GM12875 (cell line): ENCODE measurements at regions not wholly inside any gene's neighbourhood (a gene's known extent, or its start where the extent isn't known, plus 50 kb on each side); places are given as distances from the start of the nearest gene placed in this dataset.

Experiments
- H3K4me3 ChIP-seq: one replicate; pipeline ENCODE4 v1.5.1; 2011; ENCODE audit warnings: low read depth, low read length, control low read depth
- TF ChIP-seq, protein P1 (sequence below): IDR thresholded peaks from 2 replicates; pipeline ENCODE4 v1.5.1; 2011; ENCODE audit warnings: low read depth, mild to moderate bottlenecking, control low read depth, inconsistent platforms, low read length, moderate library complexity, borderline replicate concordance; ENCODE audit not compliant: insufficient read depth

DNA sequence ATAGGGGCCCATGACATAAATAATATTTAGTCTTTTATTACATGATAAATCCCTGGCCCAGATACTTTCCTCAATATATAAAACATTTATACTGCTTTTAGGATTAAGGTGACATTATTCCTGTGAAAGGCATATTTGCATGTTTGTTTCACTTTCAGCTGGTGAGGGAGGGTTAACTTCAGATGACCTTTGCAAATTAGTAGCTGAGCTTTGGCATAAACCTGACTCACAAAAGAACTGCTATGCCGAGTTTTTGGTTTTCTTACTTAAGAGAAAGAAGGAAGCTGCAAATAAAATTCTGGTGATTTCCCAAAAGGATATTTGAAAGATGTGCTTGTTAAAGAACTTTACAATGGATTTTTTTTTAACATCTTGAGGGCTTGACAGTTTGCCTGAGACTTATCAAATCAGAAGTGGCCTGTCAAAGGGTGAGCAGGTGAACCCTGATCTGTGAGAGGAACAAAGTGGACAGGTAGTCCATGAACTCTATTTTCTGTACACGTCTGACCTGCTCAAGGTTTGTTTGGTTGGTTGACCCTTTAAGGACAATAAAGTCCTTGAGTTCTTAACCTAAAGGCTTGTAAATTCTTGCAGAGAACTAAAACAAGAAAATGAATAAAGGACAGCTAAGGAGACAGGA, 93.5 kb downstream of the FAM124B start:
- TF ChIP-seq, protein P1, sequence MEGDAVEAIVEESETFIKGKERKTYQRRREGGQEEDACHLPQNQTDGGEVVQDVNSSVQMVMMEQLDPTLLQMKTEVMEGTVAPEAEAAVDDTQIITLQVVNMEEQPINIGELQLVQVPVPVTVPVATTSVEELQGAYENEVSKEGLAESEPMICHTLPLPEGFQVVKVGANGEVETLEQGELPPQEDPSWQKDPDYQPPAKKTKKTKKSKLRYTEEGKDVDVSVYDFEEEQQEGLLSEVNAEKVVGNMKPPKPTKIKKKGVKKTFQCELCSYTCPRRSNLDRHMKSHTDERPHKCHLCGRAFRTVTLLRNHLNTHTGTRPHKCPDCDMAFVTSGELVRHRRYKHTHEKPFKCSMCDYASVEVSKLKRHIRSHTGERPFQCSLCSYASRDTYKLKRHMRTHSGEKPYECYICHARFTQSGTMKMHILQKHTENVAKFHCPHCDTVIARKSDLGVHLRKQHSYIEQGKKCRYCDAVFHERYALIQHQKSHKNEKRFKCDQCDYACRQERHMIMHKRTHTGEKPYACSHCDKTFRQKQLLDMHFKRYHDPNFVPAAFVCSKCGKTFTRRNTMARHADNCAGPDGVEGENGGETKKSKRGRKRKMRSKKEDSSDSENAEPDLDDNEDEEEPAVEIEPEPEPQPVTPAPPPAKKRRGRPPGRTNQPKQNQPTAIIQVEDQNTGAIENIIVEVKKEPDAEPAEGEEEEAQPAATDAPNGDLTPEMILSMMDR: no peak
- no peak overlapping the region for H3K4me3 ChIP-seq

DNA sequence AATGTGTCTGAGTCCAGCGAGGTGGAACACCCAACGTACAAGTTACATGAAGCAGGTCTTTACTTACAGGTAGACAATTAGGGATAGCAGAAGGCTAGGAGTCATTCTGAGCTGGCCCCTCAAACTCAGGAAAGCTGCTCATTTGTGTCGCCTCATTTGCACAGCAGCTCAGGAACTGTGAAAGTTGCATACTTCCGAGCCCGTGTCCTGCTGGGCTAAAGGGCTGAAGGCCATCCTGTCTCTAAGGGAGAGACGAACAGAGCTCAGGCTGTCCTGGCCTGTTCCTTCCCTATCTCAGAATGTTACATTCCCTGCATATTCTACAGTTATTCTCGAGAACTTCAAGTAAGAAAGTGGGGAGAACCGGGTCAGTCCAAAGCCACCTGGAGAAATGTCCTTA, 99.0 kb downstream of the FAM124B start:
- TF ChIP-seq, protein P1: no peak
- no peak overlapping the region for H3K4me3 ChIP-seq

DNA sequence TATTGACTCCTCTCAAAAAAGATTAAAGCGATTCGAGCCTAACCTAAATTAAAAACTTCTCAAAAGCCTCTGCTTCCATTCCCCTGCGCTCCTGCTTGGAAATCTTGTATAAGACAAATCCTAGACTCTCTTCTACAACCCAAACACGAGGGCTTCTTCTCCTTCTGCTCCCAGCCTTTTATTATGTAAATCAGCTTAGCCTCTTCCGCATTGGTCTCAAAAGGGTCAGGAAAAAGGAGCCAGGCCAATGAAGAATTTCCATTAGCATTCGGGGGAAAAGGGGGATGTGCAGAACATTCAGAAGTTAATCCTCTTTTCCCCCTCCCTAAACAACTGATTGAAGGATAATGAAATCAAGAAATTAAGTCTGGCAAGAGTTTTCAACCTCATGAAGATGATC, 107.9 kb downstream of the FAM124B start:
- TF ChIP-seq, protein P1: no peak
- H3K4me3 ChIP-seq: no peak overlapping the region

DNA sequence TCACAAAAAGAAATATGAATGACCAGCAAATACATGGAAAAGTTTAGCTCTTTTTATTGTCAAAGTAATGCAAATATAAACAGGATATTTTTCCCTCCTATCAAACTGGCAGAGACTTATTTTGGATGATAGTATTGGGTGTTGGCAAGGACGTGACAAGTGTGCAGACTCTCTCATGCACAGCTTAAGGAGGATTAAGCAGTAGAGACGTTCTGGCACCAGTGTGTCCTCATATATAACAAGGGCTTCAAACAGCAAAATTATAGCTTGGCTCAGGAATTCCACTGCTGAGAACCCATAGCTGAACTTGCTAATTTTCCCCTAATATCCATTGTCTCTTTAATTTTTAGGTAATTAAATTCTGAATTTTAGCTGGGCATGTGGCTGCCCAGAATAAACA, 114.4 kb downstream of the FAM124B start:
- TF ChIP-seq, protein P1: no peak
- no peak overlapping the region for H3K4me3 ChIP-seq

DNA sequence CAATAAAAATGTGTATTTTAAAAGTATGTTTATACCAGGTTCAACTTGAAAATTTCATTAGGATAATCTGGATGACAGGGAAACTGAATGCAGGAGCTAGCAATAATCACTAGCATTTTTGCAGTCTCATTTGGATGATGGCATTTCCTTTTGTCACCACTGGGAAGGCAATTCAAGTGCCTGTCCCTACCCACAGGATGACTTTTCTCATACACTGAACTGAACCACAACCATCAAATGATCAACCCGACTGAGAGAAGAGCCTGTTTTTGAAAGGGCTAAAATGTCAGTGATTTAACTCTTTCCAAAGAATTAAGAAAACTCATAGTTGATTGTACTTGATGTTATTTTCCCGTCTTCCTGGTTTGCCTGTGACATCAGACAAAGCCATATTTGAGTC, 115.0 kb downstream of the FAM124B start:
- TF ChIP-seq, protein P1: no peak
- no peak overlapping the region for H3K4me3 ChIP-seq

DNA sequence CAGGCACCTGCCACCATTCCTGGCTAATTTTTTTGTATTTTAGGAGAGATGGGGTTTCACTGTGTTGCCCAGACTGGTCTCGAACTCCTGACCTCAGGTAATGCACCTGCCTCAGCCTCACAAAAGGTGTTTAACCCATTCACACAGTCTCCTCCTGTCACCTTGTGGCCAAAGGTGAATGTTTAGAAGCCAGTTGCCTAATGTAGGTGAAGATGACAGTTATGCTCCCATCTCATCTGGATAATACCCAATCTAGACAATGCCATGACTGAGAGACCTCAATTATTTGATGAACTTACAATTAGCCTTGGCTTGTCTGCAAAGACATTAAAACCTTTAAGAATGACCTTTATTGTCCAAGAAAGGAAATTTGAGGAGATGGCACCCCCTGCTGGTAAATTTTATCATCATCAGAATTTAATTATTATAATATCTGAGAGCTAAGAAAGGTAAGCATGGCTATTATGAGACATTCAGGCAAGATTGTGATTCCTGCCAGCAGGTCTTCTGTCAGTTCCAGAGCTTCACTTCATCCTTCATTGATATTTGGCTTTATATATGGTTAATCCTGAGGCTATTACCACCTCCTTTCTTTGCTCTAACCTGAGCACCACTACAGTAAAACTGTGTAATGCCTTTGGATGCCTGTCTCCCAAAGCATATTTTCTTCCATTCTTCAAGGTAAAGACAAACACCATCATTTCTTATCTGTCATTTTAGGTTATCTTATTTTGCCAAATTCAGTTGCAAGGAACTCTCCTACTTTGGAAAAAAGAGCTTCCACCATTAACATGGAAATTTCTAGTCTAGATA, 117.6 kb downstream of the FAM124B start:
- H3K4me3 ChIP-seq: no peak overlapping the region
- TF ChIP-seq, protein P1: 0 out of 2 replicates have a peak, but pooled peaks have one; percentile 13
